ENCODE measurements at regions not wholly inside any gene's neighbourhood (a gene's known extent, or its start where the extent isn't known, plus 50 kb on each side); places are given as distances from the start of the nearest gene placed in this dataset.

DNA sequence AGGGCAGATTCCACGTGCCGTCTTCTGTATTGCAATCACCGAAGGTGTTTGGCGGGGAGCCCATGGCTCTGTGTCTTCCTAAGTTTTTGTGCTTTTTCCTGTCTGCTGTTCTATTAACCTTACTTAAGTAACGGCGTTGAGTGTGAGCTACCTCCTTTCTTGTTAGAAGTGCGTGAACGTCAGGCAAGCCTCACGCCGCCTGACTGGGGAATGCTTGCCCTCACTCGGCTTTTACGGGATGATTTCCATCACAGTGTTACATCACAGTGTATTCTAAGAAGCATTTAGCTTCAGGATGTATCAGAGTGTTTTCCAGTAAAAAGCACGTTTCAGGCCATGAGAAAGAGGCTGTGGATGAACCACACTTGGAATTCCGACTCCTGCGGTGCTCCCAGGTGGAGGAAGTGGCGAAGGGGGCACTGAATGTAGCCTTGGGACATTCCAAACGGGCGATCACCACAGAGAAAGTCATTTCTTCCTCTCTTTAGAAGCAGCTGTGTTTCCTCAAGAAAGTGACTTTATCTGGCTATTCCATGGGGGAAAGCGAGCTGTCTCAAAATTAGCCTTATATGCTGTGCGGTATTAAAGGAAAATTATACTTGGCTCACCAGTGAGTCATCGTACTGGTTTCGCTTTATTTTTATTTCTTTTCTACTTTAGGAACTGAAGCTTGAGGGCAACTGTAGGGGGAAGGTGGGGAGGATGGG is 290.7 kb downstream of the KLF6 start:
- Histone ChIP-seq H2AFZ (ENCODE audit: low read length) (no peak overlapping the region), H3K36me3 (ENCODE audit: insufficient read depth, low read length) (no peaks in the 10 kb centered on the region), H3K9me3 (ENCODE audit: insufficient read depth, low read depth, low read length) (no peaks in the 10 kb centered on the region), H3K4me3 (ENCODE audit: low read length, poor library complexity, severe bottlenecking) (no peak overlapping the region), H3K79me2 (ENCODE audit: insufficient read depth, low read length) (no peaks in the 10 kb centered on the region), H4K20me1 (ENCODE audit: insufficient read depth, low read length, poor library complexity, severe bottlenecking) (no peaks in the 10 kb centered on the region), H3K4me2 (ENCODE audit: low read depth, low read length, poor library complexity, severe bottlenecking) (no peak overlapping the region), H3K9me2 (replicated peaks; ENCODE audit: low read depth, low read length) (no peaks in the 10 kb centered on the region), H3K4me1 (ENCODE audit: insufficient read depth, low read length, poor library complexity, severe bottlenecking) (no peaks in the 10 kb centered on the region), H3F3A (ENCODE audit: low read depth) (no peaks in the 10 kb centered on the region), H3K27me3 (ENCODE audit: insufficient read depth, low read length, poor library complexity, severe bottlenecking) (peaks cover 12% of the 10 kb centered on the region), H3K9ac (ENCODE audit: low read depth, low read length, poor library complexity, severe bottlenecking) (no peak overlapping the region)
- no peak for TF ChIP-seq EZH2phosphoT487 (IDR thresholded peaks at IDR 0.05; ENCODE audit: borderline replicate concordance)
- TF ChIP-seq, protein P1, sequence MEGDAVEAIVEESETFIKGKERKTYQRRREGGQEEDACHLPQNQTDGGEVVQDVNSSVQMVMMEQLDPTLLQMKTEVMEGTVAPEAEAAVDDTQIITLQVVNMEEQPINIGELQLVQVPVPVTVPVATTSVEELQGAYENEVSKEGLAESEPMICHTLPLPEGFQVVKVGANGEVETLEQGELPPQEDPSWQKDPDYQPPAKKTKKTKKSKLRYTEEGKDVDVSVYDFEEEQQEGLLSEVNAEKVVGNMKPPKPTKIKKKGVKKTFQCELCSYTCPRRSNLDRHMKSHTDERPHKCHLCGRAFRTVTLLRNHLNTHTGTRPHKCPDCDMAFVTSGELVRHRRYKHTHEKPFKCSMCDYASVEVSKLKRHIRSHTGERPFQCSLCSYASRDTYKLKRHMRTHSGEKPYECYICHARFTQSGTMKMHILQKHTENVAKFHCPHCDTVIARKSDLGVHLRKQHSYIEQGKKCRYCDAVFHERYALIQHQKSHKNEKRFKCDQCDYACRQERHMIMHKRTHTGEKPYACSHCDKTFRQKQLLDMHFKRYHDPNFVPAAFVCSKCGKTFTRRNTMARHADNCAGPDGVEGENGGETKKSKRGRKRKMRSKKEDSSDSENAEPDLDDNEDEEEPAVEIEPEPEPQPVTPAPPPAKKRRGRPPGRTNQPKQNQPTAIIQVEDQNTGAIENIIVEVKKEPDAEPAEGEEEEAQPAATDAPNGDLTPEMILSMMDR (conservative IDR thresholded peaks at IDR 0.05; ENCODE audit: low read length): no peak

- H3K79me2 ChIP-seq (ENCODE audit: insufficient read depth, low read length): no peaks in the 10 kb centered on the region
- H3K4me2 ChIP-seq (ENCODE audit: low read depth, low read length, poor library complexity, severe bottlenecking): no peak overlapping the region
- no peaks in the 10 kb centered on the region for H4K20me1 ChIP-seq (ENCODE audit: insufficient read depth, low read length, poor library complexity, severe bottlenecking)
- H3K9ac ChIP-seq (ENCODE audit: low read depth, low read length, poor library complexity, severe bottlenecking): no peak overlapping the region
- no peaks in the 10 kb centered on the region for H3F3A ChIP-seq (ENCODE audit: low read depth)
- no peak for TF ChIP-seq EZH2phosphoT487 (IDR thresholded peaks at IDR 0.05; ENCODE audit: borderline replicate concordance)
- TF ChIP-seq, protein P1 (conservative IDR thresholded peaks at IDR 0.05; ENCODE audit: low read length): no peak
- no peak overlapping the region for H2AFZ ChIP-seq (ENCODE audit: low read length)
- H3K4me3 ChIP-seq (ENCODE audit: low read length, poor library complexity, severe bottlenecking): no peak overlapping the region
- H3K27me3 ChIP-seq (ENCODE audit: insufficient read depth, low read length, poor library complexity, severe bottlenecking): peaks cover 12% of the 10 kb centered on the region
- H3K9me2 ChIP-seq (replicated peaks; ENCODE audit: low read depth, low read length): no peaks in the 10 kb centered on the region
- no peaks in the 10 kb centered on the region for H3K4me1 ChIP-seq (ENCODE audit: insufficient read depth, low read length, poor library complexity, severe bottlenecking)
- no peaks in the 10 kb centered on the region for H3K36me3 ChIP-seq (ENCODE audit: insufficient read depth, low read length)
- H3K9me3 ChIP-seq (ENCODE audit: insufficient read depth, low read depth, low read length): no peaks in the 10 kb centered on the region
Measured at GRCh38 chr10:3493621-3494020, 291.4 kb downstream of the KLF6 start.

DNA sequence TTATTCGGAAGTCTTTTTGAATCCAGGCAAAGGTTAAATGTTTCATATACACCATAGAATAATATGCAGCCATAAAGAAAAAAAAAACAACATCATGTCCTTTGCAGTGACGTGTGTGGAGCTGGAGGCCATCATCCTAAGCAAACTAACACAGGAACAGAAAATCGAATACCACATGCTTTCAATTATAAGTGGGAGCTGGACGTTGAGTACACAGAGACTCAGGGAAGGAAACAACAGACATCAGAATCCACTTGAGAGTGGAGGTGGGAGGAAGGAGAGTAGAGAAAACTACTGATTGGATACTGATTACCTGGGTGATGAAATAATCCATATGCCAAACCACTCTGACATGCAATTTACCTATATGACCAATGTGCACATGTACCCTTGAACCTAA is 293.4 kb downstream of the KLF6 start:
- Histone ChIP-seq H3K9ac (ENCODE audit: low read depth, low read length, poor library complexity, severe bottlenecking) (no peak overlapping the region), H3K27me3 (ENCODE audit: insufficient read depth, low read length, poor library complexity, severe bottlenecking) (peaks cover 8% of the 10 kb centered on the region), H4K20me1 (ENCODE audit: insufficient read depth, low read length, poor library complexity, severe bottlenecking) (no peaks in the 10 kb centered on the region), H3K9me3 (ENCODE audit: insufficient read depth, low read depth, low read length) (no peaks in the 10 kb centered on the region), H3K9me2 (replicated peaks; ENCODE audit: low read depth, low read length) (no peaks in the 10 kb centered on the region), H3K4me3 (ENCODE audit: low read length, poor library complexity, severe bottlenecking) (no peak overlapping the region), H3K79me2 (ENCODE audit: insufficient read depth, low read length) (no peaks in the 10 kb centered on the region), H2AFZ (ENCODE audit: low read length) (no peak overlapping the region), H3K4me2 (ENCODE audit: low read depth, low read length, poor library complexity, severe bottlenecking) (no peak overlapping the region), H3K36me3 (ENCODE audit: insufficient read depth, low read length) (no peaks in the 10 kb centered on the region), H3F3A (ENCODE audit: low read depth) (no peaks in the 10 kb centered on the region), H3K4me1 (ENCODE audit: insufficient read depth, low read length, poor library complexity, severe bottlenecking) (no peaks in the 10 kb centered on the region)
- TF ChIP-seq, protein P1 (conservative IDR thresholded peaks at IDR 0.05; ENCODE audit: low read length): no peak
- TF ChIP-seq EZH2phosphoT487 (IDR thresholded peaks at IDR 0.05; ENCODE audit: borderline replicate concordance): no peak
